ENCODE measurements at regions not wholly inside any gene's neighbourhood (a gene's known extent, or its start where the extent isn't known, plus 50 kb on each side); places are given as distances from the start of the nearest gene placed in this dataset.

GRCh38 chr13:89740994-89741685 is 1606.3 kb upstream of the MIR17HG start:
- TF ChIP-seq HDAC2 (IDR thresholded peaks at IDR 0.05) = no peak
- no peak for TF ChIP-seq POLR2AphosphoS2 (conservative IDR thresholded peaks at IDR 0.05; ENCODE audit: low read length)
- TF ChIP-seq REST (IDR thresholded peaks at IDR 0.05) = no peak
